Prostate gland (tissue), 2 donors: ENCODE measurements at regions not wholly inside any gene's neighbourhood (a gene's known extent, or its start where the extent isn't known, plus 50 kb on each side); places are given as distances from the start of the nearest gene placed in this dataset.

Experiments
- DNase-seq: peaks from one replicate; pipeline ENCODE4 v3.0.0-alpha.2; 2019; ENCODE audit warnings: low spot score
- H3K27ac ChIP-seq, 2 donors: fragments of 200-600 bp; sonication (generic); 2 replicates each; pipeline ENCODE4 v1.5.1; 2017 to 2019
- H3K27me3 ChIP-seq: fragments of 200-600 bp; sonication (generic); replicated peaks from 2 replicates; pipeline ENCODE4 v1.5.1; 2019; ENCODE audit not compliant: insufficient read depth
- H3K36me3 ChIP-seq, 2 donors: fragments of 200-600 bp; sonication (generic); 1 replicate in 1 of 2; 2 replicates in 1 of 2; pipeline versions ENCODE4 v1.5.1 to v1.8.1; 2017 to 2019
- H3K4me1 ChIP-seq: fragments of 200-600 bp; sonication (generic); replicated peaks from 2 replicates; pipeline ENCODE4 v1.5.1; 2019
- H3K4me3 ChIP-seq, 2 donors: fragments of 200-600 bp; sonication (generic); 2 replicates each; pipeline ENCODE4 v1.5.1; 2017 to 2019
- H3K9me3 ChIP-seq: fragments of 200-600 bp; sonication (generic); 2 replicates; pipeline ENCODE4 v1.5.1; 2017
- CTCF ChIP-seq, 4 experiments: fragments of 200-600 bp in 2 of 4; fragments of 450-650 bp in 2 of 4; sonication (generic) in 2 of 4; IDR thresholded peaks; 1 replicate in 3 of 4; 2 replicates in 1 of 4; pipeline ENCODE4 v1.5.1; 2016 to 2019; ENCODE audit warnings: antibody characterized with exemption in 4 of 4, mild to moderate bottlenecking in 2 of 4, moderate library complexity in 2 of 4
- POLR2A ChIP-seq: fragments of 450-650 bp; IDR thresholded peaks from one replicate; pipeline ENCODE4 v1.6.1; 2016; ENCODE audit warnings: antibody characterized with exemption, mild to moderate bottlenecking
- POLR2AphosphoS5 ChIP-seq: sonication (generic); formaldehyde crosslinking; IDR thresholded peaks from one replicate; pipeline ENCODE4 v1.6.1; 2017; ENCODE audit warnings: antibody characterized with exemption
- WGBS: methylation state at CpG from one replicate; pipeline ENCODE4 v1.1.5; 2018; 5-methylcytosine and 5-hydroxymethylcytosine counted together
- intact Hi-C: fragments of 100-400 bp; cut with DNase I; formaldehyde crosslinking; loops from one replicate; pipeline ENCODE4 v1.14.2; 2022

DNA sequence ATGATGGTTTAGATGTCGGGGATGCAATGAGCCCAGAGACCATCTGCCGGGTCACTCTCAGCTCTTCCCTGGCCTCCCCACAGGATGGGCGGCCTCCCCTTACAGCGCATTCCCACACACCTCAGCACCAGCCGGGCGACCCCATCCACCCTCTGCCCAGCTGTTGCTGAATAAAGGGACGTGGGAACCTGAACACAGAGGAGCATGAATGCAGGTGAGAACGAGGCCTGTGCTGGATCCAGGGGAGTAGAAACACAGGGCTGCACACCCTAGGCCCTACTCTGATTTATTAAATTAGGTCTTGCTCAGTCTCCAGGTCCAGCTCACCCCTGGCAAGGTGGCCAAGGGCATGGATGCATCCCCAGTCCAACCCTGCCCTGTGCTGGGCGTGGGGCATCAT lies 180.5 kb downstream of the CTTN start:
- H3K9me3 ChIP-seq = no peaks in the 10 kb centered on the region
- H3K36me3 ChIP-seq = no peaks in the 10 kb centered on the region
- H3K4me1 ChIP-seq = no peaks in the 10 kb centered on the region
- DNase-seq = no peak
- no peak overlapping the region for H3K27ac ChIP-seq
- H3K4me3 ChIP-seq = no peak overlapping the region
- intact Hi-C loops = no loop called here
- 92% methylated on average over 9 of the region's 9 CpGs for WGBS
- H3K27me3 ChIP-seq = no peaks in the 10 kb centered on the region
- no peak for TF ChIP-seq POLR2A
- TF ChIP-seq CTCF (IDR thresholded peaks at IDR 0.05) = no peak
- no peak for TF ChIP-seq POLR2AphosphoS5

GRCh38 chr11:70579316-70579955 lies 181.1 kb downstream of the CTTN start:
- TF ChIP-seq CTCF (IDR thresholded peaks at IDR 0.05) = no peak
- no peaks in the 10 kb centered on the region for H3K36me3 ChIP-seq
- DNase-seq = no peak
- no peaks in the 10 kb centered on the region for H3K9me3 ChIP-seq
- no peaks in the 10 kb centered on the region for H3K27me3 ChIP-seq
- H3K27ac ChIP-seq = no peak overlapping the region
- intact Hi-C loops = no loop called here
- no peaks in the 10 kb centered on the region for H3K4me1 ChIP-seq
- H3K4me3 ChIP-seq = no peak overlapping the region
- WGBS = 94% methylated on average over 14 of the region's 14 CpGs

- Histone ChIP-seq H3K4me3 (no peak overlapping the region), H3K9me3 (no peaks in the 10 kb centered on the region), H3K27me3 (no peaks in the 10 kb centered on the region), H3K36me3 (no peaks in the 10 kb centered on the region), H3K27ac (no peak overlapping the region), H3K4me1 (no peaks in the 10 kb centered on the region)
- 71% methylated on average over 25 of the region's 25 CpGs for WGBS
- TF ChIP-seq POLR2AphosphoS5 (no peak), CTCF (IDR thresholded peaks at IDR 0.05) (no peak), POLR2A (no peak)
- intact Hi-C loops = no loop called here
- DNase-seq = no peak
Observed at GRCh38 chr11:70580036-70580805, 181.9 kb downstream of the CTTN start.

DNA sequence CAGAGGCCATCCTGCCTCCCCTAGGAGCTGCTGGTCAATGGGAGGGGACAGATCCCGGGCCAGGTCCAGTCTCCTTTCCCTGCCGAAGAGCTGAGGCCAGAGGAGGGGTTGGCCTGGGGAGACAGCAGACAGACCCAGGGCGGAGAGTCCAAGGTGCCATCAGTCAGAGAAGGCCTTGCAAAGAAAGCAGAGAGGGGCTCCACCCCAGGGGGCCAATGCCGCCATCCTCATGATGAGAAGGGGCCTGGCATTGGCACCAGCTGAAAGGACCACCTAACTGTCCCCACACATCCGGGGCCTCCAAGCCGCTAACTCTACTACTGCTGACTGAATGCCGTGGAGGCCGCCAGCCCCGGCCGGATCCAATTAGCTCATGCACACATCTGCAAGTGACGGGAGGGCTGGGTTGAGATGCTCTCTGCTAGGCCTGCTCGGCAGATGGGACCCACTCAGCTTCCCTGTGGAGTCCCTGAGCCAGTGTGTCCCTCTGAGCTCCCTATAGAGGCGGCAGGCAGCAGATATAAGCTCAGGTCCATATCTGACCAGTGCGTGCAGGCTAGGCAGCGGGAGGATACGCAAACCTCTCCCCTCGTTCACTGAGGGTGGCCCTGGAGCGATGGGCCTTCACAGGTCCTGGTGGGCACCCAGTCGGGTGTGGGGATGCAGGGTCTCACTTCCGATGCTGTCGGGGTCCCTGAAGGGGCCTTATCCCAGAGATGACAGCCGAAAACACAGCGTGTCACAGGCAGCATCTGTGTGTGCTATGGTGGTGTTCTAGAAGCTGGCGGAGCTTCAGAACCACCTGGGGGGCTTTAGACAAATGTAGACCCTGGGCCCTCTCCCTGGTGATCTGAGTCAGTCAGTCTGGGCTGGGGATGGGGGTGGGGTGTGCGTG lies 183.9 kb downstream of the CTTN start:
- no peaks in the 10 kb centered on the region for H3K4me1 ChIP-seq
- 85% methylated on average over 20 of the region's 25 CpGs for WGBS
- H3K9me3 ChIP-seq = no peaks in the 10 kb centered on the region
- H3K4me3 ChIP-seq = no peak overlapping the region
- no peak for TF ChIP-seq CTCF (IDR thresholded peaks at IDR 0.05)
- TF ChIP-seq POLR2AphosphoS5 = no peak
- no peak for TF ChIP-seq POLR2A
- no peak for DNase-seq
- H3K36me3 ChIP-seq = no peaks in the 10 kb centered on the region
- H3K27ac ChIP-seq = no peak overlapping the region
- intact Hi-C loops = no loop called here
- no peaks in the 10 kb centered on the region for H3K27me3 ChIP-seq
